HUDEP-2 (cell line): ENCODE measurements at regions not wholly inside any gene's neighbourhood (a gene's known extent, or its start where the extent isn't known, plus 50 kb on each side); places are given as distances from the start of the nearest gene placed in this dataset.
"Not testable (repeated sequence)": the region's sequence is repeated elsewhere in the genome, so short reads cannot be mapped to it uniquely, and the experiment has no call there.

Experiments
- DNase-seq, 76 experiments: peaks; one replicate each; lab custom pipeline; 2025; ENCODE audit not compliant: unreplicated experiment in 76 of 76; lab: John Stamatoyannopoulos, UW

DNA sequence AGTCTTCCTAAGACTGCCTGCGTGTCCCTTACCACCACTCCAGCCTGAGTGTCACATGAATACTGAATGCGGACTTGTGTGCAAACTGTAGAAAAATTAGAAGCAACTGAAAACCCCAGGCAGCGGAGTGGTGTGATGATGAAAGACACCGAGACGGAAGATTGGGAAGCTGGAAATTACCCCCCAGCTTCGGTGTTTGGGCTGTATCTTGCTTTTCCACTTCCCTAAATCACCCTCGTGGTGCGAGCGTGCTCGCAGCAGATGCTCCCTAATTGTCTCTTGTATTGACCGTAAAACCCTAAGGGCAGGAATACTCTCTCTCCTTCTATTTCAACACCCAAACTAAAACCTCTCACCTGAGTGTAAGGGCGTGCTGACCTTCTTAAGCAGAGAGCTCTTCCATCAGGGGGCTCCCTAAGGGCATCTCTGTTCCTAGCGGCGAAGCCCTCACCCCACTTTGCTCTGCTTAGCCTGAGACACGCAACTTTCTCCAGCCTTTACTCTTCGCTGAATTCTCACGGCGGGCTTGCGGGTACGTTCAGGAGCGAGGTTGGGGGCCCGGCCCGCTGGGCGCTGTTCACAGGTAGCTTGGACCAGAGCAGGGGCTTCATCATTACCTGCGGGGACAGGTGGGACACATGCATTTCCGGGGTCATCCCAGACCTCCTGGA, 62.4 kb downstream of the CRYBB2 start:
- no peak for DNase-seq

GRCh38 chr22:25282346-25282670, 62.9 kb downstream of the CRYBB2 start:
- DNase-seq, result no peak

DNA sequence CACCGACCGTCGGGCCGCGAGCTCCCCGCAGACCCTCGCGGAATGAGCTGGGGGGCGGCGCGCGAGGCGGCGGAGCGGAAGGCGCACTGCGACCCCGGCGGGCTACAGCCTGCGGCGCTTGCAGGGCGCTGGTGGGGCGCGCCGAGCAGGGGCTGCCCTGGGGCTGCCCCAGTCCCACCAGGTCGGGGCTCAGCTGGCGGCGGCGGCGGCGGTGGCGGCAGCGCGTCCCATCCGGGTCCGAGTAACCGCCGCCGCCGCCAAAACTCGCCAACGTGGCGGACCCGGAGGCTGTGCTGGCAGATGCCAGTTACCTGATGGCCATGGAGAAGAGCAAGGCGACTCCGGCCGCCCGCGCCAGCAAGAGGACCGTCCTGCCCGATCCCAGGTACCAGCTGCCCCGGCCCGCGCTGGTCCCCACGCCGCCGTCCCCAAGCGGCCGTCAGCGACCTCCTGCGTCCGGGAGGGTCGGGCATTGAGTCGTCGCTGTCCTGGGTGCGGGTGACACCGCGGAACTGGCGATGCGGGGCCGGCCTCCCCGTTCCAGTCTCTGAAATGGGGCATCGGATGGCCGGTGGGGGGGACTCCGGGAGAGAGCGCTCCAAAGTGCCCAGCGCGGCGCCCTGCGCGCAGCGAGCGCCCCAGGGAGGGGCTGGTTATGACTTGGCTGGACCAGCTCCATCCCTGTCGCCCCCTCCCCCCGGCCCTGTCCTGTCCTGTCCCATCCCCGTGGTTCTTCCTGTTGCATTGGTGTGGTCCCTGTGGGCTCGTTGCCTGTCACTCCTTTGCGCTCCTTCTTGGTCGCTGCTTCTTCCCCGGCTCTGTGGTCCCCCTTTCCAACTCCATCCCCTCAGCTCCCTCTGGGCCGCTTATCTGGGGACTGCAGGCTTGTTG, 63.5 kb downstream of the CRYBB2 start:
- DNase-seq, result no peak

DNA sequence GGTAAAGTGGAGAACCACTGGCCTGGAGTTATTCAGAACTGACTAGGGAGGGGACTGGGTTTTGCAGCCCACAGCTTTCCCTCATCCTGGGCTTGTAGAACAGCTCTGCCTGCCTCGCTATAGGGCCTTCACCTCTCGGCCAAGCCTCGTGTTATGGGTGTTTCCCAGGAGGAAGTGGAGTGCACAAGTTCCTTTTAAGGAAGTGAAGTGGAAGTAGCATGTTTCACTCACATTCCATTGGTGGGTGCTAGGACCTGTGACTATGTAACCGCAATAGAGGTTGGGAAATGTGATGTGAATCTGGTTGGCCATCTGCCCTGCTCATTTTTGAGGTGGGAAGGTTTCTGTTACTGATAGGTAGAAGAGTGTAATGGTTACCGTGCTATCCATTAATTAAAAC, 69.0 kb downstream of the CRYBB2 start:
- DNase-seq, result not testable (repeated sequence)

DNA sequence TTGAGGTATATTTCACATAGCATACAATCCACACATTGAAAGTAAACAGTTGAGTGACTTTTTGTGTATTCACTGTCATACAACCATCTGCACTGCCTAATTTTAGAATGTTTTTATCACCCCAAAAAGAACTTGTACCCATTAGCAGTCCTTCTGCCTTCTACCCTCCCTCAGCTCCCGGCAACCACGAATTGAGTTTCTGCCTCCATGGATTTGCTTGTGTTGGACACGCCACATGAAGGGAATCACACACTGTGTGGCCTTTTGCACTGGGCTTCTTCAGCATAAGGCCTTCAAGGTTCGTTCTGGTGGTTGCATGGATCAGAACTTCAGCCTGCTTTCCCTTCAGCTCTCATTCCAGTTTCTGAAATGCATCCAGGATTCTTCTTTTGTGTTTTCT, 82.5 kb downstream of the CRYBB2 start:
- not testable (repeated sequence) for DNase-seq

GRCh38 chr22:25309586-25309985, 90.1 kb downstream of the CRYBB2 start:
- not testable (repeated sequence) for DNase-seq

DNA sequence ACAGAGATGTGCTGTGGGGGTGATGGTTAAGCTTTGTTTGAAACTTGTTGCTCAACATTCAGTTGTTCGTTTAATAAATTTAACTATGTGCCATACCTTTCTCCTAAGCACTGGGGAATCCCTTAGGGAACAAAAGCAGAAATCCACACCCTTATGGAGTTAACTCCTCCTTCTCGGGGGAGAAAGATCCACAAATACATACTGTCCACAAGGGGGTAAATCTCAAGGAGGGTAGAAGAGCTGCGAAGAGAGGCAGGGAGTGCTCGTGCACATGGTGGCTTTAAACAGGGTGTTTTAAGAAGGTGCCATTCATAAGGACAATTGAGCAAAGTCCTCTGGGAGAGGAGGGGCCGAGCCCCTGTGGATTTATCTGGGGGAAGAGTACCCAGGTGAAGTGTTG, 92.5 kb downstream of the CRYBB2 start:
- not testable (repeated sequence) for DNase-seq

- DNase-seq, result no peak
Measured at GRCh38 chr22:25318081-25318823, 98.8 kb downstream of the CRYBB2 start.

- DNase-seq, result no peak
Measured at GRCh38 chr22:25327018-25327755, 107.7 kb downstream of the CRYBB2 start.

GRCh38 chr22:25331050-25331449, 111.6 kb downstream of the CRYBB2 start:
- DNase-seq, result no peak

GRCh38 chr22:25331911-25332310, 112.5 kb downstream of the CRYBB2 start:
- not testable (repeated sequence) for DNase-seq

GRCh38 chr22:25332386-25332785, 112.9 kb downstream of the CRYBB2 start:
- DNase-seq, result no peak

DNA sequence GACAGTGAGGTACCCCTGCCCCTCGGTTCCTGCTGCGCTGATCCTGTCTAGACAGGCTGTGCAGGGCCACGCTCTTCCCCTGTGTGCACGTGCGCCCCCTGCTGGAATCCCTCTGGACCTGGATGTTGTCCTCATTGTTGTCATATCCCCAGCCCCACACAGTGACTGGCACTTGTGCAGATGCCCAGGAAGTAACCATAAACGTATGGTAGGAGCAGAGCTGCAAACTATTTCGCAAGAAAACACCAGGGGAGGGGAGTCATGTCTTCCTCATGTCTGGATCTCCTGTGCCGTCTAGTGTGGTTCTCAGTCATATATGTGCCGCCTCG, 114.7 kb downstream of the CRYBB2 start:
- peak in 66 of 76 experiments; percentile 6 to 74 (median 46) for DNase-seq

- DNase-seq, result not testable (repeated sequence)
Measured at GRCh38 chr22:25334631-25335030, 115.2 kb downstream of the CRYBB2 start.

DNA sequence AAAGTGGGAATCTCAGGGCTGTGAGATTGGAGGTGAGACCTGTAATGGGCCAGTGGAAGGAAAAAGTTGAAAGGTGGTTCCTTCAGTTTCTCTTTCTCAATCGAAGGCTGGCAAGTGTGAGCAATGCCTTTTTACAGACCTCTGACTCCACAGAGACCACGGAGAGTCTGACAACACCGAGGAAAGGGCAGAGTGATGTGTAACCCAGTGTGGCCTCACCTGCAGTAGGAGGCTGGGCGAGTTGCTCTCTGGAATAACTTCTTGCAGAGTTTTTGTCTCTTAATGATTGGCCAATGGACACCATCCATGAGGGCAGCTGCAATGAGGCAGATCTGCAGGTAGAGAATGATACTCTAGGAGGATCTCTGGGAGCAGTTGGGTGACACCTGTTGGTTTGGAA, 115.8 kb downstream of the CRYBB2 start:
- not testable (repeated sequence) for DNase-seq

DNA sequence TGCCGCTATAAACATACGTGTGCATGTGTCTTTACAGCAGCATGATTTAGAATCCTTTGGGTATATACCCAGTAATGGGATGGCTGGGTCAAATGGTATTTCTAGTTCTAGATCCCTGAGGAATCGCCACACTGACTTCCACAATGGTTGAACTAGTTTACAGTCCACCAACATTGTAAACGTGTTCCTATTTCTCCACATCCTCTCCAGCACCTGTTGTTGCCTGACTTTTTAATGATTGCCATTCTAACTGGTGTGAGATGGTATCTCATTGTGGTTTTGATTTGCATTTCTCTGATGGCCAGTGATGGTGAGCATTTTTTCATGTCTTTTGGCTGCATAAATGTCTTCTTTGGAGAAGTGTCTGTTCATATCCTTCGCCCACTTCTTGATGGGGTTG, 121.1 kb downstream of the CRYBB2 start:
- DNase-seq, result not testable (repeated sequence)

DNA sequence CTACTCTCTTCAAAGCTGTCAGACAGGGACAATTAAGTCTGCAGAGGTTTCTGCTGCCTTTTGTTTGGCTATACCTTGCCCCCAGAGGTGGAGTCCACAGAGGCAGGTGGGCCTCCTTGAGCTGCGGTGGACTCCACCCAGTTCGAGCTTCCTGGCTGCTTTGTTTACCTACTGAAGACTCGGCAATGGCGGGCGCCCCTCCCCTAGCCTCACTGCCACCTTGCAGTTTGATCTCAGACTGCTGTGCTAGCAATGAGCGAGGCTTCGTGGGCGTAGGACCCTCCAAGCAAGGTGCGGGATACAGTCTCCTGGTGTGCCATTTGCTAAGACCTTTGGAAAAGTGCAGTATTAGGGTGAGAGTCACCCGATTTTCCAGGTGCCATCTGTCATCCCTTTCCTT, 124.9 kb downstream of the CRYBB2 start:
- not testable (repeated sequence) for DNase-seq

DNA sequence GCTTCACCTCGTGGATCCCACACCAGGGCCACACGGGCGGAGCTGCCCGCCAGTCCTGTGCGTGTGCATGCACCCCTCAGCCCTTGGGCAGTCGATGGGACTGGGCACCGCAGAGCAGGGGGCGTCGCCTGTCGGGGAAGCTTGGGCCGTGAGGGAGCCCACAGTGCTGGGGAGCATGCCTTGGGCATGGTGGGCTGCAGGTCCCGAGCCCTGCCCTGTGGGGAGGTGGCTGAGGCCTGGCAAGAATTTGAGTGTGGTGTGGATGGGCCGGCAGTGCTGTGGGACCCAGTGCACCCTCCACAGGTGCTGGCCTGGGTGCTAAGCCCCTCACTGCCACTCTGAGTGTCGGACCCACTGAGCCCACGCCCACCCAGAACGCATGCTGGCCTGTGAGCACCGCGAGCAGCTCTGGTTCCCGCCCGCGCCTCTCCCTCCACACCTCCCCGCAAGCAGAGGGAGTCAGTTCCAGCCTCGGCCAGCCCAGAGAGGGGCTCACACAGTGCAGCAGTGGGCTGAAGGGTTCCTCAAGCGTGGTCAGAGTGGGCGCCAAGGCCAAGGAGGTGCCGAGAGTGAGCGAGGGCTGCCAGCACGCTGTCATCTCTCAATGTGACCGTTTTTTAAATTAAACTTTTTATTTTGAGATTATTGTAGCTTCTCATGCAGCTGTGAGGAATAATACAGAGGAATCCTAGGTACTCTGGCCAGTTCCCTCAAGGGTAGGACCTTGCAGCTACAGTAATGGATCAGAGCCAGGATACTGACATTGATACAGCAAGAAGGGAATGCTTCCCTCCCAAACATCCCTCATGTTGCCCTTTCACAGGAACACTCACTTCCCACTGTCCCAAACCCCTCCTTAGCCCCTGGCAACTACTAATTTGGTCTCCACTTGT, 127.7 kb downstream of the CRYBB2 start:
- no peak for DNase-seq

DNA sequence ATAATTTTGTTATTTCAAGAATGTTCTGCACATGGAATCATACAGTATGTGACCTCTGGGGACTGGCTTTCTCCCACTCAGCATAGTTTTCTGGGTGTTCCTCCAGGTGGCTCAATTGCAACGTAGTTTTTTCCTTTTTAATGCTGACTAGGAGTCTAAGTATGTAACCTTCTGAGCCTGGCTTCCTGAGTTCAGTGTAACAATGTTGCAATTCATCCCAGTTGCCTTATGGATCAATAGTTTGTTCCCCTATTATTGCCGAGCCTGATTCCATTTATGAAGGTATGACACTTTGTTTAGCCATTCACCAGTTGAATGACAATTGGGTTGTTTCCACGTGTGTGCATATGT, 128.3 kb downstream of the CRYBB2 start:
- DNase-seq, result no peak

DNA sequence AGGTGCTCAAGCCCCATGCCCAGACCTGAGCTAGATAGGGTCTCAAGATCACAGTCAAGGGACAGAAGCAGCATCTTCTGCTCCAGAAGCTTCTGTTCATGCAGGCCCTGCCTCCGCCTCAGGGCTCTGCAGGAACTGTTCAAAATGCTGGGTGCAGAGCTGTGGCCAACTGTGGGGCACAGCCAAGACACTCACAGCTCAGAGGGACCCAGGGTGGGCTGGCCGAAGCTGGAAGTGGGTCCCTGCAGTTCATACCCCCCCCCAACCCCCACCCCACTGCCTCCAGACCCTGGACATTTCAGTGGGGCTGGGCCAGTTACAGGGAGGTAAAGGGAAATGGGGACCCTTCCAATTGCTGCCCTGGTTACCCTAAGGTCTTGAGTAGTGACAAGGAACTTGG, 129.0 kb downstream of the CRYBB2 start:
- no peak for DNase-seq
